H1 (cell line): ENCODE measurements at regions not wholly inside any gene's neighbourhood (a gene's known extent, or its start where the extent isn't known, plus 50 kb on each side); places are given as distances from the start of the nearest gene placed in this dataset.
"Not testable (repeated sequence)": the region's sequence is repeated elsewhere in the genome, so short reads cannot be mapped to it uniquely, and the experiment has no call there.

Experiments used
- ATF3 ChIP-seq: IDR thresholded peaks from 2 replicates; pipeline ENCODE4 v1.6.1; 2011; ENCODE audit warnings: low read depth, mild to moderate bottlenecking, low read length; ENCODE audit not compliant: insufficient read depth
- CHD2 ChIP-seq: IDR thresholded peaks from 2 replicates; pipeline ENCODE4 v1.6.1; 2012; ENCODE audit warnings: low read length, improper control_type of control experiment
- CTCF ChIP-seq, 3 experiments: IDR thresholded peaks; 1 replicate in 2 of 3; 2 replicates in 1 of 3; pipeline versions ENCODE4 v1.5.1 to v1.6.1; 2011; ENCODE audit warnings: low read length in 3 of 3, mild to moderate bottlenecking in 3 of 3, inconsistent platforms in 2 of 3, low read depth in 1 of 3, moderate library complexity in 1 of 3; ENCODE audit not compliant: insufficient read depth in 1 of 3; ENCODE audit errors: control extremely low read depth in 1 of 3
- EP300 ChIP-seq, 2 experiments: IDR thresholded peaks; 1 replicate in 1 of 2; 2 replicates in 1 of 2; pipeline ENCODE4 v1.6.1; 2011 to 2012; ENCODE audit warnings: low read depth in 2 of 2, low read length in 2 of 2, mild to moderate bottlenecking in 2 of 2, borderline replicate concordance in 1 of 2, inconsistent platforms in 1 of 2, moderate library complexity in 1 of 2
- GTF2F1 ChIP-seq: IDR thresholded peaks from 2 replicates; pipeline ENCODE4 v1.6.1; 2012; ENCODE audit warnings: low read depth, low read length, improper control_type of control experiment, borderline replicate concordance
- MAFK ChIP-seq: IDR thresholded peaks from 2 replicates; pipeline ENCODE4 v1.6.1; 2012; ENCODE audit warnings: low read depth, mild to moderate bottlenecking, improper control_type of control experiment, low read length
- NRF1 ChIP-seq: IDR thresholded peaks from 2 replicates; pipeline ENCODE4 v1.6.1; 2011; ENCODE audit warnings: mild to moderate bottlenecking, low read depth, low read length, improper control_type of control experiment
- POLR2AphosphoS5 ChIP-seq: IDR thresholded peaks from 2 replicates; pipeline ENCODE4 v1.6.1; 2011; ENCODE audit warnings: low read depth, low read length
- SIN3A ChIP-seq, 2 experiments: IDR thresholded peaks in 1 of 2; conservative IDR thresholded peaks in 1 of 2; 2 replicates each; pipeline ENCODE4 v1.6.1; 2011 to 2012; ENCODE audit warnings: low read length in 2 of 2, improper control_type of control experiment in 1 of 2, low read depth in 1 of 2, mild to moderate bottlenecking in 1 of 2
- SUZ12 ChIP-seq: fragments of 200-600 bp; sonication (generic); IDR thresholded peaks from 2 replicates; pipeline ENCODE4 v1.6.1; 2012; ENCODE audit warnings: mild to moderate bottlenecking, inconsistent platforms, low read length, moderate library complexity, mixed read lengths

- not testable (repeated sequence) for TF ChIP-seq CTCF (IDR thresholded peaks at IDR 0.05; ENCODE audit: control extremely low read depth in 1 of 3, insufficient read depth in 1 of 3, low read depth in 1 of 3, low read length in 3 of 3); EP300 (IDR thresholded peaks at IDR 0.05; ENCODE audit: borderline replicate concordance in 1 of 2, low read depth in 2 of 2, low read length in 2 of 2); MAFK; NRF1; GTF2F1; ATF3; SIN3A (conservative IDR thresholded peaks at IDR 0.05 in 1 of 2, IDR thresholded peaks at IDR 0.05 in 1 of 2; ENCODE audit: low read depth in 1 of 2, low read length in 2 of 2); SUZ12; POLR2AphosphoS5; CHD2
These were observed 199.1 kb upstream of the POMZP3 start for GRCh38 chr7:76826181-76826580.
